SK-N-DZ (cell line): ENCODE measurements at regions not wholly inside any gene's neighbourhood (a gene's known extent, or its start where the extent isn't known, plus 50 kb on each side); places are given as distances from the start of the nearest gene placed in this dataset.
"Not testable (repeated sequence)": the region's sequence is repeated elsewhere in the genome, so short reads cannot be mapped to it uniquely, and the experiment has no call there.

Source experiments
- DNase-seq: peaks from one replicate; pipeline ENCODE4 v3.0.0-alpha.2; 2015; ENCODE audit warnings: low spot score

DNA sequence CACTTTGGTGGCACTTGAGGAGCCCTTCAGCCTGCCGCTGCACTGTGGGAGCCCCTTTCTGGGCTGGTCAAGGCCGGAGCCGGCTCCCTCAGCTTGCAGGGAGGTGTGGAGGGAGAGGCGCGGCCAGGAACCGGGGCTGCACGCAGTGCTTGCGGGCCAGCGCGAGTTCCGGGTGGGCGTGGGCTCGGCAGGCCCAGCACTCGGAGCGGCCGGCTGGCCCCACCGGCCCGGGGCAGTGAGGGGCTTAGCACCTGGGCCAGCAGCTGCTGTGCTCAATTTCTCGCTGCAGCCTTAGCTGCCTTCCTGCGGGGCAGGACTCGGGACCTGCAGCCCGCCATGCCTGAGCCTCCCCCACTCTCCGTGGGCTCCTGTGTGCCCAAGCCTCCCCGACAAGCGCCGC lies 533.7 kb upstream of the SLC10A2 start:
- DNase-seq: not testable (repeated sequence)

GRCh38 chr13:103598671-103599070 lies 532.5 kb upstream of the SLC10A2 start:
- no peak for DNase-seq

DNA sequence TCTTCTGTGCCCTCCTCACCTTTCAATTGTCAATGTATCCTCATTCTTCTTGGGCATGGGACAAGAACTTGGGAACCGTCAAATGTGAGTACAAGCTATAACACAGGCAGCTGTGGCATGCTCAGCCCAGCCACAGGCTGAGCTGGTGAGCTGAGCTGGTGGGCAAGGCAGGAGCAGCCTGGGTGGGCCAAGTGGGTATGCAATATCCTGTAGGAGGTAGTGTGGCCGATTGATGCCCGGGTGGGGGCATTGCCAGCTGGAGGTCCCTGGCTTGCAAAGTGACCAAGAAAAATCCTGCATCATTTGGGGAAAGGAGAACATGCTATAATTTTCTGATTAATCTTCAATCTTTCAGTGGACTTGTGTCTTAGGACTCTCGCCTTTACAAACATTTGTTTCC lies 507.2 kb upstream of the SLC10A2 start:
- DNase-seq: no peak

DNA sequence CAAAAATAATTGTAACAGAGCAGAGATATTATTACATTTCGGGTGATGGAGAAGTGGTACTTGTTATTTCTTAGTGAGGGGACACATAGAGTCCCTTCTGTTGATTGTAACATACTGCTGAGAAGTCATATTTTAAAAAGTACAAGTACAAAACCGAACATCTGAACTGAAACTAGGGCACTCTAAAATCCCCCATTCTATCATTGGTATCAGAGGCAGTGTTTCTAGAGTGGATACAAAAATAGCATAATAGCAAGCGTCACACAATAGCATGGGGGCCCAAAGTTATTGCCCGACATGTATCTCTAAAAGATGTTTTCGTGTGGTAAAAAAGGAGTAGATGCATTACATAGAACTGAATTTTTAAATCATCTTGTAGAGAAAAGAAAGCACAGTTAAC lies 502.1 kb upstream of the SLC10A2 start:
- no peak for DNase-seq

DNA sequence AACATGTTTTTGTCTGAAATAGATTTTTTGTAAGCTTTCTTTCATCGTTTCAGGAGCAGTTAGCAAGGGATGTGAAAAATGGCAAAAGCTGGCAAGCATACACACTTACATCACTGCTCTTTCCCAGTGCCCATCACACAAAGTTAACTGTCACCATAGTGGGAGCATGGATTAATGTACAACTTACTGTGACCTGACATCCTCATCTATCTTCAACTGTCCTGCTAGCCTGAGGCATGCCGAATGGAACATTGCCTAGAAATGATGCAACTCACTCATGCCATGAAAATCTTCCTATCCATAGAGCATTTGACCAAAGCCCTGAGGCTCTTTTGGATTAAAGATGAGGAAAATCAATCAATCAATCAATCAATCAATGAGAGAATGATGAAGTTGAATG lies 491.7 kb upstream of the SLC10A2 start:
- peak; percentile 61 for DNase-seq

DNA sequence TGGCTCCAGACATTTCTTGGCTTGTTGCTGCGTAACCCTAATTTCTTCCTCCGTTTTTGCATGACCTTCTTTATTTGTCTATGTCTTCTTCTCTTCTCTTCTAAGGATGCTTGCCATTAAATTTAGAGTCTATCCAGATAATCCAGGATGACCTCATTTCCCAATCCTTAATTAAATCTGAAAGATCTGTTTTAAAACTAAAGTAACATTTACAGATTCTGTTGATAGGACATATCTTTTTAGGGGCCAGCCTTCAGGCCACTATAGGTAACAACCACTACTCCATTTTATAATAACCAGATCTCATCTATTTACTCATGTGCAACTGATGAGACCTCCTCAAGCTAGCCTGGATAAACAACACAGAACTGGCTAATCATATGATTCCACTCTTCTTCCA lies 490.5 kb upstream of the SLC10A2 start:
- DNase-seq: peak; percentile 96

DNA sequence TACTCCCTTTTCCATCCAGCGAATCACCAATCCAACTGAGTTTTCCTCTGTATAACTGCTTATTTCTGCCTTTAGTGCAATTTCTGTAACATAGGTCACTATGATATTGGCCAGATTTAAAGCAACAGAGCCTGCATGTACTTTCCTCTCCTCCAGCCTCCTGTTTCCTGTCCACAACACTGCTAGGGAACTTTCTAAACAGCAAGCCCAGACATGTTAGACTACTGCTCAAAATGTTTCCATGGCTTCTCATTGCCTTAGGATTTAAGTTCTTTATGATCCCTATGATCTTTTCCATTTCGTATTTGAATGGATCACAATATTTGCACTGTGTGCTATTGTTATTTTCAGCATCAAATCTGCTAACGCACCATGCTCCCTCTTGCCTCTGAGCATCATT lies 481.7 kb upstream of the SLC10A2 start:
- no peak for DNase-seq

- DNase-seq: no peak
Measured at GRCh38 chr13:103546271-103546670, 480.1 kb upstream of the SLC10A2 start.

GRCh38 chr13:103542648-103543047 lies 476.4 kb upstream of the SLC10A2 start:
- no peak for DNase-seq

GRCh38 chr13:103540382-103540765 lies 474.2 kb upstream of the SLC10A2 start:
- peak; percentile 44 for DNase-seq

DNA sequence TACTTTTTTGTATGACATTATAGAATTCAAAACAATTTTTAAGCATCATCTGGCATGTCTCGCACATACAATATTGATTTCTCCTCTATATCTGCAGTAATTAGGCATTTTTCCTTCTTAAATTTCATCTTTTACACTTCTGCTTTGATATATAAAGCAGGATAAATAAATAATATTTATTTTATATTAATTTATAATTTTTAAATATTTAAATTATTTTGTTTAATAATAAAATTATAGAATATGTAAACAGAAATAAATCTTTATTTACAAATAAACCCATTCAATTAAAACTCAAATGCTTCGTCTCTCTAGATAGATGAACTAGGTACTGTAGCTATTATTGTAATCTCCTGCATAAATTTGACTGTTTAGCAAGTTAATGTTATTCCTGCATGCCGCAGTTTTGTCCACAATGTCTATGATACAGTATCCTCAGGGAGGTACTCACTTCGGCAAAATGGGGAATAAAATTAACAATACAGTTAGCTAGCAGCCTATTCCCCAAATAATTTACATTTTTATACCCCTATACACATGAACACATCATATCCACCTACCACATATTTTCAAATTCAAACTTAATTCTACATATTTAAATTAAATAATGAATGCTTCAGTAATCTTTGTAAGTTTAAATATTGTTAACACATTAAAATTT lies 473.6 kb upstream of the SLC10A2 start:
- DNase-seq: no peak

DNA sequence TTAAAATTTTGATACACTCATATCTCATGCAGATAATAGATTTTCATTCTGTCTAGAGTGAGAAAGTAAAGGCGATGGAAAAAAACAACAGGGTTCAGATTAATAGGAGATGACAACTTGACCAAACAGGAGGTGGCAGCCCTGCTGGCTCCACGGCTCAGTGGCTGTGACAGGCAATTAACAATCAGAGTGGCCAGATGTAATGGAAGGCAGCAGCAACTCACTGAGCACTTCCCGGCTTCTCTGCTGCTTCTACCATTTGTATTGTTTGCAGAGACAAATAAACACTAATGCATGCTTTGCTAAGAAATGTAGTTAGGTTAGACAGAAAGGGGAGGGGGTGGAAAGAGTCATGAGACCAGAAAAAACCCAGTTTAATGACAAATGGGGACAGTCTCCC lies 473.0 kb upstream of the SLC10A2 start:
- DNase-seq: peak; percentile 93

GRCh38 chr13:103537616-103538015 lies 471.4 kb upstream of the SLC10A2 start:
- DNase-seq: peak; percentile 55

GRCh38 chr13:103531278-103531677 lies 465.1 kb upstream of the SLC10A2 start:
- no peak for DNase-seq

DNA sequence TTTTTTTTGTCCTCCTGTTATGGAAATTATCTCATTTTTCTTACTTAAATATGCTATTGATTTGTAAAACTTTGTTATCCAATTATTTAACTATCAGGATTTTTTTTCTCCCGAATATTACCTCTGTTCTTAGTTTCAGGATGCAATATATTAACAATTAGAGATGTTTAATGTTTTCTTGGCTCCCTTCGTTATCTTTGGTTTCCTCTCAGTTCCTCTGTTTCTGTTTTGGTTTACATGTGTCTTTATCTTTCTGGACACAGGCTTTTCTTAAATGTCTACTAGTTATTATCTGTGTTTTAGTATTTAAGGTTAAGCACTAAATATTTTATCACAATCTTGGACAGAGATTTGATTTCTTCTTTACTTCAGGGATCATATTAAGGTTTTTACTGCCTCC lies 462.2 kb upstream of the SLC10A2 start:
- no peak for DNase-seq

- DNase-seq: no peak
Measured at GRCh38 chr13:103525530-103525929, 459.3 kb upstream of the SLC10A2 start.

- no peak for DNase-seq
Measured at GRCh38 chr13:103523858-103524257, 457.6 kb upstream of the SLC10A2 start.

- no peak for DNase-seq
Measured at GRCh38 chr13:103521532-103521931, 455.3 kb upstream of the SLC10A2 start.

GRCh38 chr13:103517768-103518102 lies 451.5 kb upstream of the SLC10A2 start:
- no peak for DNase-seq

DNA sequence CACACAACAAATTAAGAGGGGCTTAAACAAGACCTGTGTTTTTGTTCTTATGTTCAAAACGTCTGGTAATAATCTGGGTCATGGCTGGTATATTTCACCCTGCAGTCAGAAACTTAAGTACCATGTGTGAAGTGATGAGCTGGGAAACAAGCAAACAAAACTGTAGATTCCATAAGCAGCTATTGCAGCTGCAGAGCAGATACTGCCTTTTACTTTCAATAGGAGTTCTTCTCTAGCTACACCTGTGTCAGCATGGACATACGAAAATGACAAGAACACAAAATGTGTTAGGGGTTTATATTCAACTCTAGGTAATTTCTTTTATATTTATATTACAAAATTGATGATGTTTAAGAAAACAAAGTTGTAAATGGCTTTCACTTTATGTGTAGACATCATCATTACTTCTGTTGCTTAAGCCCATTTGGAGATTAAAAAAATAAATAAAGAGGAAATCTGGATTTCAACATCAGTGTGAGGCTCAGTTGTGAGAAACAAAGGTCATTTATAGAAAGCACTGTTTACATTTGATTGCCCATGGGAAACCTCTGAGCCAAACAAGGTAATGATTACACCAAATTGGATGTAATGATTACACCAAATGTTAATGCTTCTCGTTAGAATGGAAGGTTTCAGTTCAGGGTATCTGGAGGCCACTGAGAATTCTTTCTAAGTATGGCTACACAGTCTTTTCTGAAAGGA lies 451.0 kb upstream of the SLC10A2 start:
- no peak for DNase-seq

DNA sequence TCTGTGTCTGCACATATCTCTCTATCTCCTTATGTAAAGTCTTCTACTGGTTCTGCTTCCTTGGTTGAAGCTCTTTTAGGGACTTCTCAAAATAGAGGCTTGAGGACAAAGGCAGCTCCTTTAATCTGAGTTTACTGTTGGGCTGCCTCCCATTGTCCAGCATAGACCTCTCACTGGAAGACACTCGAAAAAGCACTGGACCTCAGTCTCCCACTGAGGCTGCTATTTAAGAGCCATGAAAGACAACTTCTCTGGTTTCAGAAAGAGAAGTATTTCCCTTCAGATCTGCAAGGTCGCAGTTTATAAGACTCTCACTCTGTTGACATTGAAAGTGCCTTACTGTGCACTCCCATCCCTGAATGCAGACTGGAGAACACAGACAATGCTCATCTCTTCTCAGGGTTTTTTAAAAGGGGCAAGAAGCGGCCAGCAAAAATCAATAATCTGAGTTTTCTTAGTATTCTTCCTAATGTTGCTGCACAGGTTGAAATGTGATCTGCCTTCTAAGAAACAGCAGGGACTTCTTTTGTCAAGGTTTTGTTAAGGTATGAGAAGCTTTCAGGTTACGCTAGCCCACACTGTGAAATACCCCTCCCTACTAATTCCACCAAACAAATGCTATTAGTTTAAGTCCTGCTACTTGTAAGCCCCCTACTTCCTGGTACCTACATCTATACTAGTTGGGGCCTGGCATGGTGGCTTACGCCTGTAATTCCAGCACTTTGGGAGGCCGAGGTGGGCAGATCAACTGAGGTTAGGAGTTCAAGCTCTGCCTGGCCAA lies 450.0 kb upstream of the SLC10A2 start:
- no peak for DNase-seq

GRCh38 chr13:103515410-103515809 lies 449.2 kb upstream of the SLC10A2 start:
- DNase-seq: peak; percentile 31

- DNase-seq: no peak
Measured at GRCh38 chr13:103514619-103515018, 448.4 kb upstream of the SLC10A2 start.
